Activated naive CD8-positive, alpha-beta T cell treated with anti-CD3 and anti-CD28 coated beads for 36 hours (primary cell): ENCODE measurements at regions not wholly inside any gene's neighbourhood (a gene's known extent, or its start where the extent isn't known, plus 50 kb on each side); places are given as distances from the start of the nearest gene placed in this dataset.

Experiments used
- DNase-seq: peaks from one replicate; pipeline ENCODE4 v3.0.0; 2021
- H3K27ac Mint-ChIP-seq: one replicate; pipeline ENCODE4 v1.8.0; 2022; ENCODE audit warnings: mild to moderate bottlenecking, moderate library complexity, mixed read lengths
- H3K27me3 Mint-ChIP-seq: one replicate; pipeline ENCODE4 v1.8.0; 2022; ENCODE audit warnings: mild to moderate bottlenecking, mixed read lengths
- H3K36me3 Mint-ChIP-seq: one replicate; pipeline ENCODE4 v1.8.0; 2021; ENCODE audit warnings: mild to moderate bottlenecking, mixed read lengths
- H3K4me1 Mint-ChIP-seq: one replicate; pipeline ENCODE4 v1.8.0; 2021; ENCODE audit warnings: mixed read lengths
- H3K4me3 Mint-ChIP-seq: one replicate; pipeline ENCODE4 v1.8.0; 2022; ENCODE audit warnings: mild to moderate bottlenecking, moderate library complexity, mixed read lengths
- H3K9me3 Mint-ChIP-seq: one replicate; pipeline ENCODE4 v1.8.0; 2022; ENCODE audit warnings: mixed read lengths

GRCh38 chr12:125936502-125936901, 871.3 kb downstream of the AACS start:
- no peak for DNase-seq
- no peak overlapping the region for H3K27ac Mint-ChIP-seq
- H3K27me3 Mint-ChIP-seq, result no peaks in the 10 kb centered on the region
- no peaks in the 10 kb centered on the region for H3K9me3 Mint-ChIP-seq
- no peaks in the 10 kb centered on the region for H3K4me1 Mint-ChIP-seq
- H3K4me3 Mint-ChIP-seq, result no peak overlapping the region
- H3K36me3 Mint-ChIP-seq, result no peaks in the 10 kb centered on the region

- DNase-seq, result no peak
- Mint-ChIP-seq H3K27me3 (no peaks in the 10 kb centered on the region), H3K36me3 (no peaks in the 10 kb centered on the region), H3K4me3 (no peak overlapping the region), H3K9me3 (no peaks in the 10 kb centered on the region), H3K27ac (no peak overlapping the region), H3K4me1 (no peaks in the 10 kb centered on the region)
These were observed 879.2 kb downstream of the AACS start for GRCh38 chr12:125944446-125944845.

GRCh38 chr12:125949471-125949870, 884.2 kb downstream of the AACS start:
- Mint-ChIP-seq H3K4me3 (no peak overlapping the region), H3K4me1 (no peaks in the 10 kb centered on the region), H3K27ac (no peak overlapping the region), H3K27me3 (no peaks in the 10 kb centered on the region), H3K9me3 (no peaks in the 10 kb centered on the region), H3K36me3 (no peaks in the 10 kb centered on the region)
- DNase-seq, result no peak

DNA sequence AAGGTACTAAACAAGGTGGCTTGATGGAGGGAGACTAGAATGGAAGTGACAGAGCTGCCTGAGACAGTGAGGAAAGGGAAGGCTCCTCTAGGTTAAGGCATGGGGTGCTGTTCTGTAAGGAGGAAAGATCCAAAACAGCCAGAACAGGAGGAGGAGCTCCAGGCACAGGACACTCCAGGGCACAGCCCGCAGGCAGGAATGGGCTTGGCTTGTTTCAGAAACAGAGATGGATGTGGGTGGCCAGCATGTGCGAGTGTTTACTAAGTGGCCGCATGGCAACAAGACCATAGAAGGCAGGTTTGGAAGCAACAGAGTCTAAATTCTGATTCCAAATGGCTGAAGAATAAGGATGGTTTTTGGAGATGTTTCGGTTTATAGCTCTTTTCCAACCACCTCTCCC, 889.1 kb downstream of the AACS start:
- DNase-seq, result no peak
- no peaks in the 10 kb centered on the region for H3K27me3 Mint-ChIP-seq
- no peak overlapping the region for H3K4me3 Mint-ChIP-seq
- no peak overlapping the region for H3K27ac Mint-ChIP-seq
- H3K9me3 Mint-ChIP-seq, result no peaks in the 10 kb centered on the region
- no peaks in the 10 kb centered on the region for H3K4me1 Mint-ChIP-seq
- no peaks in the 10 kb centered on the region for H3K36me3 Mint-ChIP-seq

- Mint-ChIP-seq H3K4me3 (no peak overlapping the region), H3K9me3 (peaks cover 4% of the 10 kb centered on the region), H3K4me1 (no peaks in the 10 kb centered on the region), H3K27me3 (no peaks in the 10 kb centered on the region), H3K27ac (no peak overlapping the region), H3K36me3 (no peaks in the 10 kb centered on the region)
- no peak for DNase-seq
These were observed 891.0 kb downstream of the AACS start for GRCh38 chr12:125956186-125956585.

DNA sequence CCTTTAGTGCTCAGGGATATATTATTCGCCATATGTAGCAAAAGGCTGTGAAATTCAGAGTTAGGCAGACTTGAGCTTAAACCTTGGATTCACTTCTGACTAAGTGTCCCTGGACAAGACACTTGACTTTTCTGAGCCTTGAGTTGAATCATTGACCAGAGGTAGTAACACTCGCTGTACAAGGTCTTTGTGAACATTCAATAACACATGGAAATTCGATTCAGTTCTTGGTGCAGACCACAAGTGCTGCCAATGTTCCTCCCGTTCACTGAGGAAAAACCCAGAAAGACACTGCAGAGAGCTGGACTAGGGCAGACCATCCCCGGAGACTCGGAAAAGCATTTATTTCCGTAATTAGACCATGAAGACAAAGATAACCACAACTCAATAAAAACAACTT, 901.4 kb downstream of the AACS start:
- Mint-ChIP-seq H3K27me3 (peaks cover 3% of the 10 kb centered on the region), H3K36me3 (no peaks in the 10 kb centered on the region), H3K9me3 (peaks cover 9% of the 10 kb centered on the region), H3K4me1 (no peaks in the 10 kb centered on the region), H3K4me3 (no peak overlapping the region), H3K27ac (no peak overlapping the region)
- DNase-seq, result no peak

DNA sequence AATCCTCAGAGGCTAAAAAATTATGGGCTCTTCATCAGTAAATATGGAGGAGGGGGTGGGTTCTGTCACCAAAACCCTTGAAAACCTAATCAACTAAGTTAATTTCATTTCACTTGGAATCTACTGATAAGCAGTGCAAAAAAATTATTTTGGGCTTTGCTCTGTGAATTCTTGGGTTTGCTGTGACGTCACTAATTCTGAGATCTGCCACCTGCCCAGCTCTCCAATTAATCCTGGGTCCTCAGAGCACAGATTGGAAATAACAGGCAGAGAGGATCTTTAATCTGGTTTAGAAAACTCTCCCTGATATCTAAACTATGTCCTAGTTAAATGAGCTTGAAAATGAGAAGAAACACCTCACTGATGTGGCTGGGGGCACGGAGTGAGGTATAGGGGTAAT, 903.2 kb downstream of the AACS start:
- H3K27ac Mint-ChIP-seq, result no peak overlapping the region
- peaks cover 6% of the 10 kb centered on the region for H3K9me3 Mint-ChIP-seq
- peaks cover 3% of the 10 kb centered on the region for H3K27me3 Mint-ChIP-seq
- H3K36me3 Mint-ChIP-seq, result no peaks in the 10 kb centered on the region
- H3K4me1 Mint-ChIP-seq, result no peaks in the 10 kb centered on the region
- no peak overlapping the region for H3K4me3 Mint-ChIP-seq
- no peak for DNase-seq

GRCh38 chr12:125971981-125972380, 906.7 kb downstream of the AACS start:
- Mint-ChIP-seq H3K36me3 (no peaks in the 10 kb centered on the region), H3K4me1 (no peaks in the 10 kb centered on the region), H3K27me3 (no peaks in the 10 kb centered on the region), H3K27ac (no peak overlapping the region), H3K9me3 (no peaks in the 10 kb centered on the region), H3K4me3 (no peak overlapping the region)
- no peak for DNase-seq

- Mint-ChIP-seq H3K4me3 (no peak overlapping the region), H3K36me3 (no peaks in the 10 kb centered on the region), H3K9me3 (peaks cover 2% of the 10 kb centered on the region), H3K4me1 (no peaks in the 10 kb centered on the region), H3K27ac (no peak overlapping the region), H3K27me3 (peaks cover 15% of the 10 kb centered on the region)
- no peak for DNase-seq
These were observed 913.1 kb downstream of the AACS start for GRCh38 chr12:125978286-125978685.

- no peaks in the 10 kb centered on the region for H3K36me3 Mint-ChIP-seq
- peaks cover 2% of the 10 kb centered on the region for H3K9me3 Mint-ChIP-seq
- peaks cover 45% of the 10 kb centered on the region for H3K27me3 Mint-ChIP-seq
- DNase-seq, result no peak
- no peak overlapping the region for H3K4me3 Mint-ChIP-seq
- H3K4me1 Mint-ChIP-seq, result no peaks in the 10 kb centered on the region
- no peak overlapping the region for H3K27ac Mint-ChIP-seq
These were observed 916.5 kb downstream of the AACS start for GRCh38 chr12:125981610-125982253.

DNA sequence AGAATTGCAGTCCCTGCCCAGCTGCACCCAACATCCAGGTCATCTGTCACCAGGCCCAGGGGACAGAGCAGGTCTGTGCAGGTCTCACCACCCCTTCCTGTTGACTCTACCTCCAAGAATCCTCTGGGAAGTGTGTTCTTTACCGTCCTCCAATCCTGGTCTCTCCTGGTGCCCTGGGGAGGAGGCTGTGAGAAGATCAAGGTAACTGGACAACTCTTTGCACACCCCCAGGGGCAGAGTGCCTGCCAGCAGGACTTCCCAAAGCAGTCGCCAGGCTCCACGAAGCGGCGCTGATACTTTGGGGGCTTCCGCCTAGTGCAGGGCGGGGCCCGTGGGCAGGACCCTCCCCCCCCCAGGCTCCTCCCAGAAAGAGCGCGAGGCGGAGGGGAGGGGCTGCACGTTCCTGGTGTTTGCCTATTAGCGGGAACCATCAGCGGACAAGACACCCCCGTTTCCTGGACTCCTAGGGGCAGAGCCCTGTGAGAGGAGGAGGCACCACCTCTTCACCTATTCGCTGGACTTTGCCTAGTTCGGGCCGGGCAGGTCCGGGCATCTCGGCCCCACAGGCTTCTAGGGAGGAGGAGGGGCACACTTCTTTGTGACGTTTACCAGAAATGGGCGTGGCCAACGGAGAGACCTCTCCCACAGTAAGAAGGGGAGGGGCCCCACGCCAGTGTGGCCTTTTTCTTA, 918.0 kb downstream of the AACS start:
- DNase-seq, result no peak
- H3K36me3 Mint-ChIP-seq, result no peaks in the 10 kb centered on the region
- H3K4me3 Mint-ChIP-seq, result no peak overlapping the region
- no peaks in the 10 kb centered on the region for H3K4me1 Mint-ChIP-seq
- peaks cover 2% of the 10 kb centered on the region for H3K9me3 Mint-ChIP-seq
- H3K27me3 Mint-ChIP-seq, result peaks cover 45% of the 10 kb centered on the region
- no peak overlapping the region for H3K27ac Mint-ChIP-seq

DNA sequence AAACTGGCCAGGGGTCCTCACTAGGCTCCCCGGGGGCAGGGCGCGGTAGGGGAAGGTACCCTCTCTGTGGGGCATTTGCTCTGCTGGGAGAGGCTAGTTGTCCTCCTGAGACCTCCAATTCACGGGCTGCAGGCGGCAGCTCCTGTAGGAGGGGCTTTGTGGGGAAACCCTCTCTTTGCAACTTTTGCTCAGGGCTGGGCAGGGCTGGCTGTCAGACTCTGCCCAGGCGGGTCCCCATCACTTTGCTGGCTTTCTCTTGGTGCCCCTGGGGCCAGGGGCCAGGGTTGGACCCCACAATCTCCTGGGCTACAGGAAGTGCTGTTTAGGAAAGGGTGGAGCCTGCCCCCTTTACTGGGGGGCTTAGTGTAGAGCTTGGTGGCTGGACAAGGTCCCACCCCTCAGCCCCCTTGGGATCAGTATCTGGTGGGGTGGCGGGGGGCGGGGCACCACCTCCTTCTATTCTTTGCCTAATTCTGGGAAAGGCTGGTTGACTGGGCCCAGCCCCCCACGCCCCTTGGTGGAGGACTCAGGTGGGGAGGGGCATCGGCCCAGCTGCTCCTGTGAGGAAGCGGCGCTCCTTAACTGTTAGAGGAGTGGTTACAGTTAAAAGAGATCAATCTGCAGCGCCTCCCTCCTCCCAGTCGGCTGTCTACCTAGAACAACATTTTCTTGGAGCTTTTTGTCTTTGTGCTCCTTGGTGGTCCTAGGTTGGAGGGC, 918.7 kb downstream of the AACS start:
- Mint-ChIP-seq H3K27ac (no peak overlapping the region), H3K4me1 (no peaks in the 10 kb centered on the region), H3K9me3 (peaks cover under 1% of the 10 kb centered on the region), H3K36me3 (no peaks in the 10 kb centered on the region), H3K27me3 (peaks cover 48% of the 10 kb centered on the region), H3K4me3 (no peak overlapping the region)
- no peak for DNase-seq

GRCh38 chr12:125988545-125988944, 923.3 kb downstream of the AACS start:
- no peak overlapping the region for H3K27ac Mint-ChIP-seq
- H3K4me3 Mint-ChIP-seq, result no peak overlapping the region
- no peaks in the 10 kb centered on the region for H3K4me1 Mint-ChIP-seq
- H3K36me3 Mint-ChIP-seq, result no peaks in the 10 kb centered on the region
- no peaks in the 10 kb centered on the region for H3K9me3 Mint-ChIP-seq
- no peak for DNase-seq
- H3K27me3 Mint-ChIP-seq, result peaks cover 30% of the 10 kb centered on the region

- Mint-ChIP-seq H3K9me3 (peaks cover 2% of the 10 kb centered on the region), H3K36me3 (no peaks in the 10 kb centered on the region), H3K4me3 (no peak overlapping the region), H3K4me1 (no peaks in the 10 kb centered on the region), H3K27me3 (peaks cover 20% of the 10 kb centered on the region), H3K27ac (no peak overlapping the region)
- DNase-seq, result no peak
These were observed 924.5 kb downstream of the AACS start for GRCh38 chr12:125989696-125990095.

- DNase-seq, result no peak
- peaks cover 4% of the 10 kb centered on the region for H3K9me3 Mint-ChIP-seq
- H3K27ac Mint-ChIP-seq, result no peak overlapping the region
- no peaks in the 10 kb centered on the region for H3K27me3 Mint-ChIP-seq
- peaks cover 1% of the 10 kb centered on the region for H3K36me3 Mint-ChIP-seq
- H3K4me3 Mint-ChIP-seq, result no peak overlapping the region
- no peaks in the 10 kb centered on the region for H3K4me1 Mint-ChIP-seq
These were observed 931.2 kb downstream of the AACS start for GRCh38 chr12:125996443-125996842.

GRCh38 chr12:125999628-126000027, 934.4 kb downstream of the AACS start:
- Mint-ChIP-seq H3K4me3 (no peak overlapping the region), H3K27ac (no peak overlapping the region), H3K36me3 (peaks cover 1% of the 10 kb centered on the region), H3K27me3 (no peaks in the 10 kb centered on the region), H3K4me1 (no peaks in the 10 kb centered on the region), H3K9me3 (peaks cover 10% of the 10 kb centered on the region)
- no peak for DNase-seq
